ENCODE measurements at regions not wholly inside any gene's neighbourhood (a gene's known extent, or its start where the extent isn't known, plus 50 kb on each side); places are given as distances from the start of the nearest gene placed in this dataset.

GRCh38 chr5:124692950-124693349, 53.5 kb downstream of the ZNF608 start:
- DNase-seq = no peak

DNA sequence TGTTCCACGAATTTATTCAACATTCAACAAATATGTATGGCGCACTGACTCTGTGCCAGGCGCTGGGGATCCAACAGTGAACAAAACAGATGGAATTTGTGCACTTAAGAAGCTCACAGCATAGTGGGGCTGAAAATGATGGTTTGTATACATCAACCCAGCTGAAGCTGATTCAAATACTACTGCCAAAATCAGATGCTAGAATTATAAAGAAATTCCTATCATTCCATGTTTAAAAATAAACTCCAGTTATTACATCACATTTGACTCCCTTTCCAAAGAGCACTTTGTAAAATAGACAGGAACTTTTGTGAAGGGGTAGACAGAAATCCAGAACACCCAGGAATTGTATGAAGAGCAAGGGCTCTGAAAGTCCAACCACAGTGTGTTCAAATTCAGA, 54.1 kb downstream of the ZNF608 start:
- DNase-seq = no peak

- DNase-seq = no peak
Observed at GRCh38 chr5:124689653-124690052, 56.8 kb downstream of the ZNF608 start.

GRCh38 chr5:124686239-124687004, 60.0 kb downstream of the ZNF608 start:
- no peak for DNase-seq

DNA sequence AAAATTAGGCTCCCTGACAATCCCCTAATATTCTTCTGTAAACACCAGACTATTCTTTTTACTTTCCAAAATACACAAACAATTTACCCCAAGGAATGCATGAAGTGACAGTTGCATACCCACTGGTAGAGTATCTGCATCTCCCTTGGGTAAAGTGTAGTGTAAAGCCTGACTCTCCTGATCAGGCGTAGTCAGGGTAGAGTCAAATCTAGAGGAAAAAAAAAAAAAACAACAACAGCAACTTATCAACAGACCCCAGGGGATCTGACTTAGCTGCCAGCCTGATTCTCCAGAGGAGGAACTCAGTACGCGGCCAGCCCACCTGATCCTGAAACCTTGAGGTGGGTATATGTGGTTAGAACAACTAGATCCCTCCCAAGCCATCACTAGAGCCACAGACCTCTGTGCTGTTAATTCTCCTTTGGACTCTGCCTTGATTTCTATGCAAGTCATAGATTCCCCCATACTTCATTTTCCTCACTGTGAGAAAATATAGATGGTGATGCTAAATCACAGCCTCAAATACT, 61.0 kb downstream of the ZNF608 start:
- no peak for DNase-seq

DNA sequence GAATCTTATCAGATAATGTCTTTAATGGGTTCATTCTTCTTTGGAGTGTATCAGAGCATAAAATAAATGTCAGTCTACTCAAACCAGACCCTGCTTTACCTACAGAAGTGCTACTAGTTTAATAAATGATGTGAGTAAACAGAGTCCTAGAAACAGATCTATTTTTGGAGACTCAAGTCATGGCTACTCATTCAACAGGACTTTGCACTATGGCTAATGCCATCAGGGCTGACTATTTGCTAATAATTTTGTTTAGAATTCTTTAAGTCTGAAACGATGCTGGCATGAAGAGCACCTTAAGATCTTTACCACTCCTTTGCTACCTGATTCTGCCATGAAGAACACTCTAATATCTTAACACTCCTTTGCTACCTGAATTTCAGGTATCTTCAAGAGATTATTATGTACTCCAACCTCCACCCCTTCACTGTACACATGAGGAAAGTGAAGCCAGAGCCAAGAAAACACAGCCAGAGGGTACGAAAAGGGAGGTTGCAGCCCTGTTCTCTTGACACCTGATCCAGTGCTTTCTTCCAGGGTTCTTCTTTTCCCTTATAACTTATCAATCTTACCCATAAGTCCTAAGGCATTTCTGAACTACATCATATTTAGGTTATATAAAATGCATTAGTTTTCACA, 62.4 kb downstream of the ZNF608 start:
- no peak for DNase-seq

GRCh38 chr5:124679578-124680199, 66.8 kb downstream of the ZNF608 start:
- no peak for DNase-seq

DNA sequence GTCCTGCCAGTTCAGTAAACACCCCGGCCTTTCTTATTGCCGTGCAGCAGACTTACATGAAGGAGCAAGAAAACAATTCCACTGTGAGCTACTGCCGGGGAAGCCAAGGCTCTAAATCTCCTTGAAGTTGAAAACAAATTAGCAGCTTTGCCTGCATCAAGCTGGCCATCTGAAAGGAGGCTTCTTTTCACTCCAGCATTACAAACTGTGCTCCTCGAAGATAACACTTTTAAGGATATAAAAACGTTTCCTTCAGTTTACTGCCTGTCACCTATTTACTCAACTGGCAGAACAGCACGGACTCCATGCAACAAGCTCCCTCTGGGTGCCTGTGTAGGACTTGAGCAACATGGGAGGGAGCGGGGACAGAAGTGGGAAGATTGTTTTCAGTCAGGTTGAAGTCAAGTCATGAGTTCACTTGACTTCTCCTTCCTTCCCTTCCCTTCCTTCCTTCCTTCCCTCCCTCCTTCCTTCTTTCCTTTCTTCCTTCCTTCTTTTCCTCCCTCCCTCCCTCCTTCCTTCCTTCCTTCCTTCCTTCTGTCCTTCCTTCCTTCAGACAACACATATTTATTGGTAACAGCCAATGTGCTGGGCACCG, 67.4 kb downstream of the ZNF608 start:
- no peak for DNase-seq

GRCh38 chr5:124678468-124678867, 68.0 kb downstream of the ZNF608 start:
- no peak for DNase-seq

DNA sequence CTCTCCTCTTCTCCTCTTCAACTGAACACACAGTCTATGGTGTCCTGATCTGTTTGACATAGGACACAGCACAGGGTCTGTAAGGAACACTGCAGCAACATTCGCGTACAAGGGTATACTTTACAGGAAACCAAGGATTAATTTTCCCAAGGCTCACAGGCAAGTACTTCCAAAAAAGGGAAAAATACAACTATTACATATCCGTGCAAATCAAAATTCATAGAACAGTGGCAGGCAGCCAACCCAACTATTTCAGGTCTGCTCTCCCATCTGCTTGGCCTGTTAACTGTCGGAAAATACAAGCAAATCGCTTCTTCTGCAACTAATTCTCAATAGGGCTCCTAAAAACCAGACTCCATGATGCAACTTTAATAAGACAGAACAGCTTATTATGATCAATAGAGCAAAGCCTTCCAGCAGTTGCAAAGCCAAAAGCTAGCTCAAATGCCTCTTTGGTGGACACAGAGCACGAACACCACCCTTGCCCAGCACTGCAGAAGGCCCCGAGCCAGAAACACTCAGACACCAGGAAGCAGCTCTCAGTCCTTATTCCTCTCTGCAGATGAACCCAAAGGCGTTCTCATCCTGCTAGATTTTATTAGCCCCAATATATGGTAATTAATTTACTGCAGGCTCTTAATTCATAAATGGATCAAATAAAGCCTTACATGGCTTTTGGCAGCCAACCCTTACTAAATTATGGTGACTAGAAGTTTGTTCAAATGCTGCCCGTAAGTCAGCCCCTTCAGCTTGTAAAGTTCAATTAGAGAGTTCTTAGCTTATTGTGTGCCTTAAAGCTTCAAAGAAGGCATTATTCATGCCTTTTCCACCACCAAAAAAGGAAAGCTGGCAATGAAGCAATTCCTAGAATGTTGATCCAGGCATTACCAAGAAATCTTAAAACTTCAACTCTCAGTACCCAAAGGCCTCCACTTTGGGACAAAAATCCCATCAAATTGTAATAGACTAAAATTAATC, 68.8 kb downstream of the ZNF608 start:
- no peak for DNase-seq

DNA sequence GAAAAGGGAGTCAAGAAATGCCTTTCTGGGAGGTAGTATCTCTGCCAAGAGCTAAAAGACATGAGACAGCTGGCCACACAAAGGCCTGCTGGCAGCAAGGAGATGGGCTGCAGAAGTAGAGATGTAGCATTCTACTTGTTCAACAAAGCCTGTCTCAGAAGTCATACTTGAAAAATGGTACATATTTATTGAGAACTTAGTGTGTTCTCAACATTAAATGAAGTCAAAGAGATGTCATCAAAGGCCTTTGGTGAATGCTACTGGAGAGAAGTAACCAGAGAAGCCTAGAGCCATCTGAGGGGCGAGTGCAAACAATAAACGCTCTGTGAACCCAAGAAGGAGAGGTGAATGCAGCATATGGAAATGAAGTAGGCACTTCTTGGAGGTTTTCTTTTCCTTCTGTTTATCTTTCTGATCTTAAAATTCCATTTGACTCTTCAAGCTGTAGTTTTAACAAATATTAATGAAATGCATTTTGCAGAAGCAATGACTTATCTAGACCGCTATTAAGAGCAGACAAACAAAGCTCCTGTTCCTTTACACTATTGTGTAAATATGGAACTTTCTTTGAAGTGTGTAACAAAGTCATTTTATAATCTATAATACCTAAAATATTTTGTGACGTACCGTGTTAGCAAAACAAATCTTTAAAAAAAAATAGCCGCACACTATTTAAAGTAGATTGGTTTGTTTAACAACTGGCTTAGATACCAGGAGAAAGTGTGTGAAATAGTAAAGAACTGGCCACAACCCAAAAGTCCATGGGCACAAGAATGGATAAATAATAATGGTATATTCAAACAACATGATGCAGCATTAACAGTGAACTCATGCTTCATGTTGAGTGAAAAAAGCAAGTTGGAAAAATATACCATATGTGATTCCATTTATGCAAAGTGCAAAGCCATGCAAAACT, 70.2 kb downstream of the ZNF608 start:
- no peak for DNase-seq

- DNase-seq = no peak
Observed at GRCh38 chr5:124671193-124671592, 75.2 kb downstream of the ZNF608 start.

DNA sequence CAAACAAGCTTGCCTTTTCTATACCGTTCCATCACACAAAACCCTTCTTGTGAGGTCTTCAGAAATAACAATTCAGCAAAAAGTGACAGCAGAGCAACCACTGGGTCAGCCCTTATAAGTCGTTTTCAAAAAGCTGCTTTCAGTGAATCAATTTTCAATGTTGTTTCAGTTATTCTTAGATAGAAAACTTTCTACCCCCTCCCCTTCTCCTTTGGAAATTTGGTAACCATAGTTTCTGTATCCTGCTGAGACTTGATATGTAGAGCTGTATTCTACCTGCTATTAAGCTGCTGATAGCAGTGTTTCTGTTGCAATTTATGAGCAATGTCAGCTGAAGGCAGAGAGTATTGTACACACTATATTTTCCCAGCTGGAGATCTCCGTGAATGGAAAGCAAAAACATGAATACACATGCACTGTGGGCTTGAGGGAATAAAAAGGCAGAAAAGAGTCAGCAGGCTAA, 75.7 kb downstream of the ZNF608 start:
- no peak for DNase-seq

- DNase-seq = no peak
Observed at GRCh38 chr5:124669956-124670721, 76.3 kb downstream of the ZNF608 start.

DNA sequence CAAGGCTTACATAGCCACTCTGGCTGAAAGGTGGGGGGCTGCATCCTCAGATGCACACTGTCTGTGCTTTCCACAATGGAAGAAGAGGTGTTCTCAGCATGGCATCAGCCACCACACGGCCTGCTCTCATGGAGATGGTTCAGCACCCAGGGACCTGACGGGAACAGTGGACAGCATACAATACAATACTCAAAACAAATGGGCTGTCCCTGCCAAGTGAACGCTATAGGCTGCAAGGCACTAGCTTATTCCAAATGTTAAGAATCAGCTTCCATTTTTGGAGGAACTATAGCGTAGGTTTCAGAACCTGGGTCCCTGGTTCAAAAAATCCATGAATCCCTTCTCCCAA, 77.2 kb downstream of the ZNF608 start:
- DNase-seq = no peak

DNA sequence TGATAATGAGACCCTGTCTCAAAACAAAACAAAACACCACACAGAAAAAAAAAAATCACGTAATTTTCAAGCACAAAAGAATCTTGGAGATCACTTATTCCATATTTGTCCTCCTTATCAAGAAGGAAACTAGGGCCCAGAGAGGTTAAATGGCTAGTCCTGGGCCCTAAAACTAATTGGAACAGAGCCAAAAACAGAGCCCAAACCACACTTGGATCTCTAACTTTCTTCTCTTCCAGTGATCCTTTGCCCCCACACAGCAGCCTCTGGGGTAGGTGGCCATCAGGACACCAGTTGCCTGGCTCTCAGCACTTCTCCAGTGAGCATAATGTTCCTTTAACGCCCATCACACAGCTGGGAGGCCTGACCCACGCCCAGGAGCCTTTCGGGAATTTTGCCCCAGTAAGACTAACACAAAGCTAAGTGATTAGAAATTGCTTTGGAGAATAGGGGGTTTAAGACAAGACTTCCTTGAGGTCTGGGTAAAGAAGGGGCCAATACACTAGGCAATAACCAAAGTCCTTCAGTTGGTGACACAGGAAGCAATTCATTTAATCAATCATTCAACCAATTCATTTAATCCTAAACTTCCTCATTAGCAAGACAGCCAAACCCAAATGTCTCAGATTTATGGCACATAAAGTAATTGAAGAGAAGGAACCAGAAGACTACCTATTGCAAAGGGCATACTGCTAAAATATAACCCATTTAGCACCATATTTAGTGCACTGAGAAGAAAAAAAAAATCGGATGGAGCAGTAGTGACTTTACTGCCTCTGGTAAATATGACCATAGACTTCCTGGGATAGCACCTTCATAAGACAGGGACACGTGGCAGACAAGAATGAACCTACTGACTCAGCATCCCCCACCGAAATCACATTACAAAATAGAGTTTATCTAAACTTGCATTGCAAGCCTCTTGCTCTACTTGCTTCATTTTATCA, 77.8 kb downstream of the ZNF608 start:
- no peak for DNase-seq

- DNase-seq = no peak
Observed at GRCh38 chr5:124665625-124666024, 80.8 kb downstream of the ZNF608 start.

GRCh38 chr5:124665035-124665434, 81.4 kb downstream of the ZNF608 start:
- DNase-seq = no peak

GRCh38 chr5:124664287-124664686, 82.2 kb downstream of the ZNF608 start:
- DNase-seq = no peak
